ENCODE measurements at regions not wholly inside any gene's neighbourhood (a gene's known extent, or its start where the extent isn't known, plus 50 kb on each side); places are given as distances from the start of the nearest gene placed in this dataset.

GRCh38 chr4:74659576-74660411, 134.5 kb downstream of the BTC start:
- no peak overlapping the region for H3K9ac ChIP-seq
- TF ChIP-seq CTCF (conservative IDR thresholded peaks at IDR 0.05; ENCODE audit: low read depth, low read length), result no peak
- H3K36me3 ChIP-seq (ENCODE audit: insufficient read depth), result no peaks in the 10 kb centered on the region
- H3K4me3 ChIP-seq (IDR thresholded peaks at IDR 0.05; ENCODE audit: insufficient read depth, low read depth, low read length), result no peak overlapping the region
- no peak overlapping the region for H3K4me2 ChIP-seq
- no peak overlapping the region for H2AFZ ChIP-seq (ENCODE audit: low read depth)
- no peaks in the 10 kb centered on the region for H4K20me1 ChIP-seq (ENCODE audit: insufficient read depth)
- H3K4me1 ChIP-seq (ENCODE audit: low read depth, poor library complexity, severe bottlenecking), result no peaks in the 10 kb centered on the region
- no peaks in the 10 kb centered on the region for H3K27me3 ChIP-seq (ENCODE audit: insufficient read depth, low read depth)
- no peaks in the 10 kb centered on the region for H3K79me2 ChIP-seq (ENCODE audit: insufficient read depth, low read depth)
- H3K27ac ChIP-seq, result no peak overlapping the region

GRCh38 chr4:74660866-74661265, 133.5 kb downstream of the BTC start:
- no peaks in the 10 kb centered on the region for H3K79me2 ChIP-seq (ENCODE audit: insufficient read depth, low read depth)
- no peak overlapping the region for H3K27ac ChIP-seq
- no peaks in the 10 kb centered on the region for H3K27me3 ChIP-seq (ENCODE audit: insufficient read depth, low read depth)
- no peak overlapping the region for H3K4me3 ChIP-seq (IDR thresholded peaks at IDR 0.05; ENCODE audit: insufficient read depth, low read depth, low read length)
- H2AFZ ChIP-seq (ENCODE audit: low read depth), result no peak overlapping the region
- no peak overlapping the region for H3K9ac ChIP-seq
- H3K36me3 ChIP-seq (ENCODE audit: insufficient read depth), result no peaks in the 10 kb centered on the region
- H4K20me1 ChIP-seq (ENCODE audit: insufficient read depth), result no peaks in the 10 kb centered on the region
- no peaks in the 10 kb centered on the region for H3K4me1 ChIP-seq (ENCODE audit: low read depth, poor library complexity, severe bottlenecking)
- TF ChIP-seq CTCF (conservative IDR thresholded peaks at IDR 0.05; ENCODE audit: low read depth, low read length), result no peak
- no peak overlapping the region for H3K4me2 ChIP-seq

- no peaks in the 10 kb centered on the region for H3K36me3 ChIP-seq (ENCODE audit: insufficient read depth)
- H4K20me1 ChIP-seq (ENCODE audit: insufficient read depth), result no peaks in the 10 kb centered on the region
- H3K4me2 ChIP-seq, result no peak overlapping the region
- H3K27me3 ChIP-seq (ENCODE audit: insufficient read depth, low read depth), result no peaks in the 10 kb centered on the region
- no peak overlapping the region for H3K9ac ChIP-seq
- H3K79me2 ChIP-seq (ENCODE audit: insufficient read depth, low read depth), result no peaks in the 10 kb centered on the region
- no peak overlapping the region for H2AFZ ChIP-seq (ENCODE audit: low read depth)
- H3K4me1 ChIP-seq (ENCODE audit: low read depth, poor library complexity, severe bottlenecking), result no peaks in the 10 kb centered on the region
- no peak for TF ChIP-seq CTCF (conservative IDR thresholded peaks at IDR 0.05; ENCODE audit: low read depth, low read length)
- no peak overlapping the region for H3K27ac ChIP-seq
- H3K4me3 ChIP-seq (IDR thresholded peaks at IDR 0.05; ENCODE audit: insufficient read depth, low read depth, low read length), result no peak overlapping the region
Measured at GRCh38 chr4:74661427-74662201, 132.7 kb downstream of the BTC start.

- Histone ChIP-seq H3K4me3 (IDR thresholded peaks at IDR 0.05; ENCODE audit: insufficient read depth, low read depth, low read length) (no peak overlapping the region), H3K4me2 (no peak overlapping the region), H3K27ac (no peak overlapping the region), H3K27me3 (ENCODE audit: insufficient read depth, low read depth) (no peaks in the 10 kb centered on the region), H3K79me2 (ENCODE audit: insufficient read depth, low read depth) (no peaks in the 10 kb centered on the region), H2AFZ (ENCODE audit: low read depth) (no peak overlapping the region), H3K9ac (no peak overlapping the region), H3K36me3 (ENCODE audit: insufficient read depth) (no peaks in the 10 kb centered on the region), H4K20me1 (ENCODE audit: insufficient read depth) (no peaks in the 10 kb centered on the region), H3K4me1 (ENCODE audit: low read depth, poor library complexity, severe bottlenecking) (no peaks in the 10 kb centered on the region)
- TF ChIP-seq CTCF (conservative IDR thresholded peaks at IDR 0.05; ENCODE audit: low read depth, low read length), result no peak
Measured at GRCh38 chr4:74663631-74664030, 130.7 kb downstream of the BTC start.
